Suprapubic skin (tissue), 4 donors: ENCODE measurements at regions not wholly inside any gene's neighbourhood (a gene's known extent, or its start where the extent isn't known, plus 50 kb on each side); places are given as distances from the start of the nearest gene placed in this dataset.
"Not testable (repeated sequence)": the region's sequence is repeated elsewhere in the genome, so short reads cannot be mapped to it uniquely, and the experiment has no call there.

Experiments used
- DNase-seq, 2 donors: peaks; one replicate each; pipeline ENCODE4 v3.0.0-alpha.2; 2019; ENCODE audit warnings: low spot score in 2 of 2
- H3K27ac ChIP-seq: fragments of 200-600 bp; sonication (generic); one replicate; pipeline ENCODE4 v1.5.1; 2019
- H3K27me3 ChIP-seq: fragments of 200-600 bp; sonication (generic); one replicate; pipeline ENCODE4 v1.5.1; 2019
- H3K36me3 ChIP-seq: fragments of 200-600 bp; sonication (generic); one replicate; pipeline ENCODE4 v1.5.1; 2019
- H3K4me1 ChIP-seq: fragments of 200-600 bp; sonication (generic); one replicate; pipeline ENCODE4 v1.5.1; 2019
- H3K4me3 ChIP-seq: fragments of 200-600 bp; sonication (generic); one replicate; pipeline ENCODE4 v1.5.1; 2019; ENCODE audit warnings: mild to moderate bottlenecking
- H3K9me3 ChIP-seq: fragments of 200-600 bp; sonication (generic); one replicate; pipeline ENCODE4 v1.5.1; 2019
- CTCF ChIP-seq, 2 donors: fragments of 200-600 bp in 1 of 2; fragments of 450-650 bp in 1 of 2; sonication (generic) in 1 of 2; IDR thresholded peaks; one replicate each; pipeline ENCODE4 v1.5.1; 2016 to 2019; ENCODE audit warnings: antibody characterized with exemption in 2 of 2, mild to moderate bottlenecking in 1 of 2, moderate library complexity in 1 of 2
- EP300 ChIP-seq: sonication (generic); formaldehyde crosslinking; IDR thresholded peaks from one replicate; pipeline ENCODE4 v1.6.1; 2017; ENCODE audit warnings: antibody characterized with exemption
- POLR2A ChIP-seq, 2 donors: fragments of 450-650 bp; IDR thresholded peaks; one replicate each; pipeline ENCODE4 v1.6.1; 2017; ENCODE audit warnings: antibody characterized with exemption in 2 of 2, mild to moderate bottlenecking in 2 of 2, moderate library complexity in 2 of 2
- POLR2AphosphoS5 ChIP-seq, 3 donors: sonication (generic); formaldehyde crosslinking; IDR thresholded peaks; one replicate each; pipeline ENCODE4 v1.6.1; 2017; ENCODE audit warnings: antibody characterized with exemption in 3 of 3
- WGBS: methylation state at CpG from one replicate; pipeline ENCODE4 v1.1.5; 2018; 5-methylcytosine and 5-hydroxymethylcytosine counted together

GRCh38 chr13:22880741-22881720 lies 299.7 kb upstream of the SGCG start:
- H3K27ac ChIP-seq: no peak overlapping the region
- H3K36me3 ChIP-seq: no peaks in the 10 kb centered on the region
- no peak for DNase-seq
- no peak overlapping the region for H3K4me3 ChIP-seq
- 79% methylated on average over 10 of the region's 10 CpGs for WGBS
- no peaks in the 10 kb centered on the region for H3K9me3 ChIP-seq
- TF ChIP-seq POLR2AphosphoS5 (IDR thresholded peaks at IDR 0.05) (no peak), POLR2A (IDR thresholded peaks at IDR 0.05) (no peak), EP300 (no peak), CTCF (IDR thresholded peaks at IDR 0.05) (no peak)
- H3K4me1 ChIP-seq: no peaks in the 10 kb centered on the region
- H3K27me3 ChIP-seq: no peaks in the 10 kb centered on the region

- not testable (repeated sequence) for H3K4me3 ChIP-seq, H3K9me3 ChIP-seq, H3K27ac ChIP-seq, H3K36me3 ChIP-seq, DNase-seq, H3K4me1 ChIP-seq, H3K27me3 ChIP-seq
- 74% methylated on average over 9 of the region's 9 CpGs for WGBS
These were observed 298.8 kb upstream of the SGCG start for GRCh38 chr13:22881721-22882608.

- no peak overlapping the region for H3K4me3 ChIP-seq
- H3K36me3 ChIP-seq: no peaks in the 10 kb centered on the region
- no peak for TF ChIP-seq POLR2AphosphoS5 (IDR thresholded peaks at IDR 0.05)
- TF ChIP-seq EP300: no peak
- no peak for TF ChIP-seq POLR2A (IDR thresholded peaks at IDR 0.05)
- TF ChIP-seq CTCF (IDR thresholded peaks at IDR 0.05): no peak
- no peak overlapping the region for H3K27ac ChIP-seq
- no peaks in the 10 kb centered on the region for H3K4me1 ChIP-seq
- DNase-seq: no peak
- H3K27me3 ChIP-seq: no peaks in the 10 kb centered on the region
- H3K9me3 ChIP-seq: no peaks in the 10 kb centered on the region
- WGBS: 72% methylated on average over 7 of the region's 7 CpGs
These were observed 297.4 kb upstream of the SGCG start for GRCh38 chr13:22883262-22883840.

GRCh38 chr13:22883956-22884355 lies 296.8 kb upstream of the SGCG start:
- no peaks in the 10 kb centered on the region for H3K36me3 ChIP-seq
- 83% methylated on average over 17 of the region's 17 CpGs for WGBS
- H3K27ac ChIP-seq: no peak overlapping the region
- no peak overlapping the region for H3K4me3 ChIP-seq
- no peaks in the 10 kb centered on the region for H3K9me3 ChIP-seq
- no peak for DNase-seq
- H3K27me3 ChIP-seq: no peaks in the 10 kb centered on the region
- no peaks in the 10 kb centered on the region for H3K4me1 ChIP-seq
- TF ChIP-seq POLR2A (IDR thresholded peaks at IDR 0.05) (no peak), POLR2AphosphoS5 (IDR thresholded peaks at IDR 0.05) (no peak), CTCF (IDR thresholded peaks at IDR 0.05) (no peak), EP300 (no peak)

GRCh38 chr13:22886061-22886460 lies 294.7 kb upstream of the SGCG start:
- H3K4me1 ChIP-seq, H3K9me3 ChIP-seq, DNase-seq, H3K36me3 ChIP-seq, H3K4me3 ChIP-seq, H3K27me3 ChIP-seq, H3K27ac ChIP-seq: not testable (repeated sequence)
- 75% methylated on average over 4 of the region's 8 CpGs for WGBS

- H3K4me3 ChIP-seq, H3K36me3 ChIP-seq, H3K9me3 ChIP-seq, DNase-seq, H3K27ac ChIP-seq, H3K4me1 ChIP-seq, H3K27me3 ChIP-seq: not testable (repeated sequence)
- 86% methylated on average over 5 of the region's 5 CpGs for WGBS
These were observed 291.4 kb upstream of the SGCG start for GRCh38 chr13:22889376-22889775.
